ENCODE measurements at regions not wholly inside any gene's neighbourhood (a gene's known extent, or its start where the extent isn't known, plus 50 kb on each side); places are given as distances from the start of the nearest gene placed in this dataset.
"Not testable (repeated sequence)": the region's sequence is repeated elsewhere in the genome, so short reads cannot be mapped to it uniquely, and the experiment has no call there.

DNA sequence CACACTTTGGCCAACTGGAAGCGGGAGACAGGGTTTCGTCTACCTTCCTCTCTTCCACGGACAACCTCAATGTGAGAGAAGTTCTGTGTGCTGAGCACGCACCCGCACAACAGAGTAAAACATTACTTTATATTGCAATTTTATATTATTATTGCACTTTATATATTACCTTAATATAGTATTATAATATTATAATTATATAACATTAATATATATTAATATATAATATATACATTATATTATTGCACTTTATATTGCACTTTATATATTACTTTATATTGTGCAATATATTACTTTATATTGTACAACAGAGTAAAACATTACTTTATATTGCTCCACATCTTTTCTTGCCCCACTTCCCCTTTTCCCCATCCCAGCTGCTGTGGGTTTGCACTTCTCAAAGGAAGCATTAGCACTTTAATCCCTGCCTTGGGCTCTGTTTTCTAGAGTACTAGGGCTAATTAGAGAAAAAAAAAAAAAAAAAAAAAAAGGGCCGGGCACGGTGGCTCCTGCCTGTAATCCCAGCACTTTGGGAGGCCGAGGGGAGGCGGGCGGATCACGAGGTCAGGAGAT is 76.4 kb upstream of the SLC4A7 start:
- DNase-seq (ENCODE audit: low read depth): no peak
- no peak overlapping the region for H3K4me3 ChIP-seq (ENCODE audit: low read depth, low read length)
- TF ChIP-seq, protein P1, sequence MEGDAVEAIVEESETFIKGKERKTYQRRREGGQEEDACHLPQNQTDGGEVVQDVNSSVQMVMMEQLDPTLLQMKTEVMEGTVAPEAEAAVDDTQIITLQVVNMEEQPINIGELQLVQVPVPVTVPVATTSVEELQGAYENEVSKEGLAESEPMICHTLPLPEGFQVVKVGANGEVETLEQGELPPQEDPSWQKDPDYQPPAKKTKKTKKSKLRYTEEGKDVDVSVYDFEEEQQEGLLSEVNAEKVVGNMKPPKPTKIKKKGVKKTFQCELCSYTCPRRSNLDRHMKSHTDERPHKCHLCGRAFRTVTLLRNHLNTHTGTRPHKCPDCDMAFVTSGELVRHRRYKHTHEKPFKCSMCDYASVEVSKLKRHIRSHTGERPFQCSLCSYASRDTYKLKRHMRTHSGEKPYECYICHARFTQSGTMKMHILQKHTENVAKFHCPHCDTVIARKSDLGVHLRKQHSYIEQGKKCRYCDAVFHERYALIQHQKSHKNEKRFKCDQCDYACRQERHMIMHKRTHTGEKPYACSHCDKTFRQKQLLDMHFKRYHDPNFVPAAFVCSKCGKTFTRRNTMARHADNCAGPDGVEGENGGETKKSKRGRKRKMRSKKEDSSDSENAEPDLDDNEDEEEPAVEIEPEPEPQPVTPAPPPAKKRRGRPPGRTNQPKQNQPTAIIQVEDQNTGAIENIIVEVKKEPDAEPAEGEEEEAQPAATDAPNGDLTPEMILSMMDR (IDR thresholded peaks at IDR 0.05; ENCODE audit: control insufficient read depth, extremely low read depth, insufficient read depth): no peak

DNA sequence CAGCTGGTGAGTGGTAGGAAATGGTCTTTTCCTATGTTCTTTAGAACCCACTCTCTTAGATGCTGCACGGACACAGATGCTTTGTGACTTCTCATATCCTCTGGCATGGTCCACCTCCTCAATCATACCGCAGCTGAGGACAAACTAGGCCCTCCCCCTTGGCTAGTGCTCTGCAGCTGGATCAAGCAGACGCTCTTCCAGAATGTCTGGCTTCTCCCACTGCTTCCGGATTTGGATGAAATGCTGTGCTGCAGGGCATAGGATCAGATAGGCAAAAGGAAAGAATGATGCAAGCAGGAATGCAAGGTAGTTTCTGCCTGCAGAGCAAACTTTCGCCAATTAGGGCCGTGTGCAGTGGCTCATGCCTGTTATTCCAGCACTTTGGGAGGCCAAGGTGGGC is 75.7 kb upstream of the SLC4A7 start:
- no peak overlapping the region for H3K4me3 ChIP-seq (ENCODE audit: low read depth, low read length)
- DNase-seq (ENCODE audit: low read depth): no peak
- TF ChIP-seq, protein P1 (IDR thresholded peaks at IDR 0.05; ENCODE audit: control insufficient read depth, extremely low read depth, insufficient read depth): no peak

- no peak overlapping the region for H3K4me3 ChIP-seq (ENCODE audit: low read depth, low read length)
- TF ChIP-seq, protein P1 (IDR thresholded peaks at IDR 0.05; ENCODE audit: control insufficient read depth, extremely low read depth, insufficient read depth): no peak
- DNase-seq (ENCODE audit: low read depth): no peak
Measured at GRCh38 chr3:27559381-27559780, 75.2 kb upstream of the SLC4A7 start.

DNA sequence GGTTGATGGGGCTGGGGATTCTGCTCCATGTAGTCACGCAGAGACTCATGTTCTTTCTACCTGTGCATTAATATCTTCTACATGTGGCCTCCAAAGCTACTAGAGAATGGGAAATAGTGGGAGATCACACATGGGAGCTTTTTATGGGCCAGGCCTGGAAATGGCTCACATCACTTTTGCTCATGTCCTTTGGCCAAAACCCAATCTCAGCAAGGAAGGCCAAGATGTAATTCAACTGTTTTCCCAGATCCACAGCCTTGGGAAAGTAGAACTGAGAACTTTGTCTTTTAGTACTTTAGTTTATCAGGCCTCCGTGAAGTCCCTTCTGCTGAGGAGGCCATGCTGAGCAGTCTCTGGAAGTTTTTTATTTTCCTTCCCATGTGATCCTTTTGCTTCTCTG is 73.2 kb upstream of the SLC4A7 start:
- TF ChIP-seq, protein P1 (IDR thresholded peaks at IDR 0.05; ENCODE audit: control insufficient read depth, extremely low read depth, insufficient read depth): no peak
- DNase-seq (ENCODE audit: low read depth): no peak
- H3K4me3 ChIP-seq (ENCODE audit: low read depth, low read length): no peak overlapping the region

GRCh38 chr3:27556887-27557286 is 72.7 kb upstream of the SLC4A7 start:
- TF ChIP-seq, protein P1 (IDR thresholded peaks at IDR 0.05; ENCODE audit: control insufficient read depth, extremely low read depth, insufficient read depth): no peak
- no peak overlapping the region for H3K4me3 ChIP-seq (ENCODE audit: low read depth, low read length)
- DNase-seq (ENCODE audit: low read depth): no peak

GRCh38 chr3:27554706-27555105 is 70.5 kb upstream of the SLC4A7 start:
- no peak for DNase-seq (ENCODE audit: low read depth)
- no peak overlapping the region for H3K4me3 ChIP-seq (ENCODE audit: low read depth, low read length)
- TF ChIP-seq, protein P1 (IDR thresholded peaks at IDR 0.05; ENCODE audit: control insufficient read depth, extremely low read depth, insufficient read depth): no peak

DNA sequence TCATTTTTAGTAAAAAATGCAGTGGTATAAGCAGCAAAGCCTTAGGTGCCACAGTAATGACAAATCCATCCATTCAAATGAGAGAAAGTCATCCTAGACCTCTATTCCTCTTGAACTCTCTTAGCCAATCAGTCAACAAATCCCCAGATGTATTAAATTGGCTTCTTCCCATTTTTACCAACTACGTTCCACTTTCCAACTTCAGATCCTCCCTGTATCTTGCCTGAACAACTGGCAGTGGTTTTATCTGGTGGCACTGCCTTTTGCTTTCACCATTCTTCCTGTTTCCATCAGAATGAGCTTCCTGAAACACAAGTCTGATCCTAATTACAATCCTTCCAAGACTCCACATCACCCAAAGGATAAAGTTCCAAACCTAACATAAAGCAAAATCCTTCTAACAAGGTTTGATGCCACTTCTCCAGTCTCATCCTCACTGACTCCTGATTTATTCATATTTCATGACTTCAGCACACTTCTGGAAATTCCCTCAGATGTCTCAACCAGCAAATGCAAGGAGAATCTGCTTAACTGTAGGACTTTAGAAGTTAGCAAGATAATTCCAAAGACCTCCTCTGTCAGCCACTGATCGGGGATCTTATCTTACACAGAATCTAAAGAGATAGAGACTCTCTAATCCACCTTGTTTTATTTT is 69.8 kb upstream of the SLC4A7 start:
- no peak for DNase-seq (ENCODE audit: low read depth)
- TF ChIP-seq, protein P1 (IDR thresholded peaks at IDR 0.05; ENCODE audit: control insufficient read depth, extremely low read depth, insufficient read depth): no peak
- no peak overlapping the region for H3K4me3 ChIP-seq (ENCODE audit: low read depth, low read length)

DNA sequence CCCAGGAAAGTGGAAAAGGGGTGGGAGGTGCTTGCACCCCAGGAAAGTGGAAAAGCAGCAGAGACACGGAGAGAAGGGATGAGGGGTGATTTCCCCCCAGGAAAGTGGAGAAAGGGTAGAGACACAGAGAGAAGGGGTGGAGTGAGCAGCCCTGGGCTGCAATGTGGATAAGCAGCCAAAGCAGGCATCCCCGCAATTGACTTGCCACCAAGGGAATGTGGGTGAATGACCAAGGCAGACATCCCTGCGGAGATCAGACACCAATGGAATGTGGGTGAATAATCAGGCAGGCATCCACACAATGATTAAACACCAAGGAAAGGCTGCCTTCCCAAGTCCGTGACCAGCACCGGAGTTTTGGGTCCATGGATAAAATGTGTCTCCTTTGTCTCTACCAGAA is 68.5 kb upstream of the SLC4A7 start:
- not testable (repeated sequence) for H3K4me3 ChIP-seq (ENCODE audit: low read depth, low read length); DNase-seq (ENCODE audit: low read depth)

DNA sequence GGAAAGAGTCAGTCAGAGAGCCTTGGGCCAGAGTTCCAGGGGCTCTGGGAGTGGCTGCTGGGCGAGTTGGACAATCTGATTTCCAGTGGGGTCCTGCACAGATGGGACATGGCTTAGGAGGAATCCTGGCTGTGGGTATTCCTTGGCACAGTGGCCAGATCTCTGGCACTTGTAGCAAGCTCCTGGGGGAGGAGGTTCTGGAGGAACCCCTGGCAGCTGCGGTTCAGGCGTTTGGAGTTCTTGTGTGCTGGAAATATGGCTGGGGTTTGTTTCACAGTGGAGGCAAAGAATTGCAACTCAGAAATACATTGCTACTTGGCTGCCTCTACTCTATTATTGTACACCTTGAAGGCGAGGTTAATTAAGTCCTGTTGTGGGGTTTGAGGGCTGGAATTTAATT is 67.2 kb upstream of the SLC4A7 start:
- H3K4me3 ChIP-seq (ENCODE audit: low read depth, low read length); DNase-seq (ENCODE audit: low read depth): not testable (repeated sequence)

All from LNCaP clone FGC (cell line).